ENCODE measurements at regions not wholly inside any gene's neighbourhood (a gene's known extent, or its start where the extent isn't known, plus 50 kb on each side); places are given as distances from the start of the nearest gene placed in this dataset.
A peak's percentile ranks its signal among the peaks of the same experiment; 100 is the strongest.
"Not testable (repeated sequence)": the region's sequence is repeated elsewhere in the genome, so short reads cannot be mapped to it uniquely, and the experiment has no call there.

DNA sequence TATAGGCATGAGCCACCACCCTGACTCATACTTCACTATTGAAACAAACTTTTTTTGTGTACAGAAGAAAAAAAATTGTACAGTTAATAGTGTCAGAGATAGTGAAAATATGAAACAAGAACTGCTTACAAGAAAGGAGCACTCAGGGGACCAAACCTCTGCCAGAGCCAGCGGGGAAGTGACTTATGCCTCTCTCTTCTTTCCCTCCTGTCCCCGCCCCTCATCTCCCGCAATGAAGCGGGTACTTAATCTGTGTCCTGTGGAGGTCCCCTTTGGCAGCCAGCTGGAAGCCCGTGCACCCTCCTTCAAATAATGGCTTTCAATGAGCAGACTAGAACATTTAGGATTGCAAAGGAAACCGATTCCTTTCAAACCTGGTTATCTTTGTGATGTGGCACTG lies 51.5 kb downstream of the PPIAL4A start:
- peaks cover 5 to 24% (median 16%) of the 10 kb centered on the region in 3 donors for H3K4me1 Mint-ChIP-seq
- peak overlapping the region in 5 of 6 donors; percentile 75 to 100 (median 88) for H3K27ac Mint-ChIP-seq
- not testable (repeated sequence) for H3K27me3 Mint-ChIP-seq; DNase-seq; H3K9me3 Mint-ChIP-seq; ATAC-seq (ENCODE audit: low read depth in 2 of 2); H3K36me3 Mint-ChIP-seq
- H3K4me3 Mint-ChIP-seq = peak overlapping the region in 1 of 8 donors; percentile 24

DNA sequence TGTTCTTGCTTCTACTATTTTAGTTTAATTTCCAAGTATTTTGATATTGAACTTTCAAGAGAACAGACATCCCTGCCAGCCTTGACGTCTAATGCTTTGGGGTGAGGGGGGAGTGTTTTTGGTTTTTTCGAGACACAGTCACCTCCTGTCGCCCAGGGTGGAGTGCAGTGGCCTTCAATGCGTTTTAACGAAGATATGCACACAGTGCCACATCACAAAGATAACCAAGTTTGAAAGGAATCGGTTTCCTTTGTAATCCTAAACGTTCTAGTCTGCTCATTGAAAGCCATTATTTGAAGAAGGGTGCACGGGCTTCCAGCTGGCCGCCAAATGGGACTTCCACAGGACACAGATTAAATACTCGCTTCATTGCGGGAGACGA lies 52.3 kb downstream of the PPIAL4A start:
- H3K27me3 Mint-ChIP-seq, DNase-seq, H3K9me3 Mint-ChIP-seq, H3K36me3 Mint-ChIP-seq: not testable (repeated sequence)
- ATAC-seq (ENCODE audit: low read depth in 2 of 2) = peak in 1 of 2 donors; percentile 1
- Mint-ChIP-seq H3K4me3 (peak overlapping the region; percentile 75 to 98 (median 94)), H3K4me1 (peaks cover 5 to 24% (median 16%) of the 10 kb centered on the region in 3 donors), H3K27ac (peak overlapping the region; percentile 99 to 100 (median 100))

DNA sequence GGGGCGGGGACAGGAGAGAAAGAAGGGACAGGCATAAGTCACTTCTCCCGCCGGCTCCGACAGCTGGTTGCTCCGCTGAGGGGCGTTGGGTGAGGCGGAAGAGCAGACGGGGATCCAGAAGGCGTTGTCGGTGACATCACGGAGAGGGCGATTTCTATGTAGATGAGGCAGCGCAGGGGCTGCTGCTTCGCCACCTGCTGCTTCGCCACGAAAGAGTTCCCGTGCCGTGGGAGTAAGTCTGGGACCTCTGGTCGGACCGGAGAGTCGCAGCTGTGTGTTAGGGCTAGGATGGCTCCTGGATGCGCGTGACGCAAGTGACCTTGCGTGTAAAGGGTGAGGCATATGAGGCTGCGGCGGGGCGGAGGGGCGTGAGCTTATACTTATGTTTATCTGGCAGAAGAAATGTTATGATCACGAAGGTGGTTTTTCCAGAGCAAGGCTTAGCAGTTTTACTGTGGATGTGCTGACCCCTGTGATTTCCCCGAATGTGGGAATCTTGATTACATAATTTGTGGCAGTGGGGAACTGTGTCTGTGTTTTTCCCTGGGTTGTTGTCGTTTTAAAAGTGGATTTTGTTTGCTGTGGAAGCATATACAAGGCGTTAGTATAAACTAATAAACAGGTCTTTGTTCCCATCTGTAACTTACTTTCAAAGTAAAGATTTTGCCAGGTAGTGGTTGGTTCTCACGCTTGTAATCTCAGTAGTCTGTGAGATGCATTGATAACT lies 52.8 kb downstream of the PPIAL4A start:
- Mint-ChIP-seq H3K27ac (peak overlapping the region; percentile 99 to 100 (median 100)), H3K4me3 (peak overlapping the region; percentile 75 to 98 (median 94)), H3K4me1 (peaks cover 5 to 24% (median 16%) of the 10 kb centered on the region in 3 donors)
- DNase-seq (peak; percentile 83), ATAC-seq (ENCODE audit: low read depth in 2 of 2) (peak; percentile 78 to 83)
- H3K9me3 Mint-ChIP-seq, H3K27me3 Mint-ChIP-seq, H3K36me3 Mint-ChIP-seq: not testable (repeated sequence)

DNA sequence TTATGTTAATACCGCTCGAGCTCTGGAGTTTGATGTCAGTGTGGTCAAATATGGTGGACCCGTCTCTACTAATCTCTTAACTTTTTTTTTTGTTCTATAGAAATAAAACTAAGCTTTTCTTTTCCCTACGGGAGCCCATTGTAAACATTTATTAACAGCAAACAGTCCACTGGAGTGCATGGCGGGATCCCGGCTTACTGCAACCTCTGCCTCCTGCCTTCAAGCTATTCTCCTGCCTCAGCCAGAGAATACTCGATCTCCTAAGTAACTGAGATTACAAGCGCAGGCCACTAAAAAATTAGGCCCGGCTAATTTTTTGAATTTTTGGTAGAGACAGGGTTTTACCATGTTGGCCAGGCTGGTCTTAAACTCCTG lies 53.4 kb downstream of the PPIAL4A start:
- DNase-seq; H3K9me3 Mint-ChIP-seq; H3K27me3 Mint-ChIP-seq; H3K36me3 Mint-ChIP-seq; ATAC-seq (ENCODE audit: low read depth in 2 of 2): not testable (repeated sequence)
- peak overlapping the region in 5 of 6 donors; percentile 99 to 100 (median 100) for H3K27ac Mint-ChIP-seq
- peaks cover 5 to 24% (median 16%) of the 10 kb centered on the region in 3 donors for H3K4me1 Mint-ChIP-seq
- H3K4me3 Mint-ChIP-seq = peak overlapping the region in 4 of 8 donors; percentile 75 to 96 (median 94)

DNA sequence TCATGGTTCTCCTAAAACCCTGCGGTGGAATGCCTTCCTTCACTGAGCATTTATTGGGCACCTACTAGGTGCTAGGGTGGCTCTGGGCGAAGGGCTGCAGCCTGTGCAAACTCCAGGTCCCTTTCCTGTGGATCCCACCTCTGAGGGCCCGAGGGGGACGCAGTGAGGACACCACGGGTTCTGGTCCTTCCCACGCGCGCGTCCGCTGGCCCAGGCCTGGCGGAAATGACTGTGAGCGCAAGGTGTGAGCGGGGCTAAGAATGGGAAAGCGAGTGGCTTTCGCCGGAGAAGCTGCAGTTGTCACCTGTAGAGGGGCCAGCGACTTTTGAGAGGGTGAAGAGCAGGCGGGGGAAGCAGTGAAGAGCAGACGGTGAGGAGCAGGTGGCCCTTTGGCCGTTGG lies 55.1 kb downstream of the PPIAL4A start:
- Mint-ChIP-seq H3K4me1 (peaks cover 5 to 16% (median 16%) of the 10 kb centered on the region in 3 donors), H3K27ac (peak overlapping the region in 1 of 6 donors; percentile 70)
- not testable (repeated sequence) for H3K4me3 Mint-ChIP-seq; DNase-seq; H3K36me3 Mint-ChIP-seq; H3K27me3 Mint-ChIP-seq; ATAC-seq (ENCODE audit: low read depth in 2 of 2); H3K9me3 Mint-ChIP-seq

DNA sequence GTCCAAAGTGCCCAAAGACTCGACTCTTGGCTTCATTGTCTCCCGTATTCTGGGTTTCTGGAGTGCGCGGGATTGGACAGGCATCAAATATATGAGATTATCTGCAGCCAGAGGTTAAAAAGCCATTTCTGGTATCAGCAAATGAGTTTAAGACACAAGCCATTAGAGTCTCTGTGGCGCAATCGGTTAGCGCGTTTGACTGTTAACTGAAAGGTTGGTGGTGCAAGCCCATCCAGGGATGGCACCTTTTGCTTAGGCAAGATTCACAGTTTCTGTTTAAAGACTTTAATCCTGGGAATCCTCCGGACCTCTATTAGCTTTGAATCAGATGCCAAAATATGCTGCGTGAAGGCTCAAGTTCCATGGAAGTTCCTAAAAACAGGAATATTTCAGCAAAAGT lies 55.6 kb downstream of the PPIAL4A start:
- H3K4me3 Mint-ChIP-seq; H3K36me3 Mint-ChIP-seq; DNase-seq; H3K27ac Mint-ChIP-seq; H3K9me3 Mint-ChIP-seq; ATAC-seq (ENCODE audit: low read depth in 2 of 2); H3K27me3 Mint-ChIP-seq: not testable (repeated sequence)
- peaks cover 5 to 16% (median 16%) of the 10 kb centered on the region in 3 donors for H3K4me1 Mint-ChIP-seq

DNA sequence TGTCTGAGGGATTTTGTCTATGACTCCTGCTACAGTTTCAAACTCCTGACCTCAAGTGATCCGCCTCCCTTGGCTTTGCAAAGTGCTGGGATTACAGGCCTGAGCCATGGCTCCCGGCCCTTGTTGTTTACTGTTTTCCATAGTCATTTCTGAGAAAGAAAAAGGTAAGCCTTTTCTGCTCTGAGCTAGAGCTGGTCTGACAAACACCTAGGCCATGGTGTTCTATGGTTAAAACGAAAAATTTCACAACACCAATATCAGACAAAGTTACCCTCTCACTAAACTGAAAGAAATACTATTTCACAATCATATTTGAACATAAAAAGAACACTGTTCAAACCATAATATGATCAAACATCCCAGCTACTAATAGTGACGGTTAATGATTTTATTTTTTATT lies 57.5 kb downstream of the PPIAL4A start:
- not testable (repeated sequence) for DNase-seq; ATAC-seq (ENCODE audit: low read depth in 2 of 2); H3K4me3 Mint-ChIP-seq; H3K4me1 Mint-ChIP-seq; H3K27me3 Mint-ChIP-seq; H3K36me3 Mint-ChIP-seq; H3K9me3 Mint-ChIP-seq
- H3K27ac Mint-ChIP-seq = peak overlapping the region in 1 of 6 donors; percentile 49

DNA sequence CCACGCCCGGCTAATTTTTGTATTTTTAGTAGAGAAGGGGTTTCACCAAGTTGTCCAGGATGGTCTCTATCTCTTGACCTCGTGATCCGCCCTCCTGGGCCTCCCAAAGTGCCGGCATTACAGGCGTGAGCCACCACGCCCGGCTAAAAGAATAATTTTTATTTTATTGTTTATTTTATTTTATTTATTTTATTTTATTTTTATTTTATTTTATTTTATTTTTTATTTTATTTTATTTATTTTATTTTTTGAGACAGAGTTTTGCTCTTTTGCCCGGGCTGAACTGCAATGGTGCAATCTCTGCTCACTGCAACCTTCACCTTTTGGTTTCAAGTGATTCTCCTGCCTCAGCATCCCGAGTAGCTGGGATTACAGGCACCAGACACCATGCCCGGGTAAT lies 60.2 kb downstream of the PPIAL4A start:
- not testable (repeated sequence) for H3K36me3 Mint-ChIP-seq; H3K4me1 Mint-ChIP-seq; H3K27me3 Mint-ChIP-seq; H3K9me3 Mint-ChIP-seq; DNase-seq; H3K27ac Mint-ChIP-seq; H3K4me3 Mint-ChIP-seq; ATAC-seq (ENCODE audit: low read depth in 2 of 2)

DNA sequence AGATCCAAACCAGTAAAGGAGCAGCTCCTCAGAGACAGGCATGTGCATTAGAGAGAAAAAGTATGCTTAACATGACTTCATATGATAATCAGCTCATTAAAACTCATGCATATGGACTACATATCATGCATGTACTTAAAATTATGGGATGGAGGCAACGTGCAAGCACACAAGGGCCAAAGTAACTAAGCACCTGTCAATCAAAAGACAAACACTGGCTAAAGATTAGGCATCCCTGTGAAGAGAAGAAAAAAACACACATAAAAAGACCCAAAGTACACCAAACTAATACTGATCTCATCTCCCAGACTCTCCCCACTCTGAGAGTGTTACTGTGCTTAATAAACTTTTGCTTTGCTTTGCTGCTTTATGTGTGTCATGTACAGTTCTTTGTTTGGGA lies 61.1 kb downstream of the PPIAL4A start:
- H3K27ac Mint-ChIP-seq = not testable (repeated sequence)

DNA sequence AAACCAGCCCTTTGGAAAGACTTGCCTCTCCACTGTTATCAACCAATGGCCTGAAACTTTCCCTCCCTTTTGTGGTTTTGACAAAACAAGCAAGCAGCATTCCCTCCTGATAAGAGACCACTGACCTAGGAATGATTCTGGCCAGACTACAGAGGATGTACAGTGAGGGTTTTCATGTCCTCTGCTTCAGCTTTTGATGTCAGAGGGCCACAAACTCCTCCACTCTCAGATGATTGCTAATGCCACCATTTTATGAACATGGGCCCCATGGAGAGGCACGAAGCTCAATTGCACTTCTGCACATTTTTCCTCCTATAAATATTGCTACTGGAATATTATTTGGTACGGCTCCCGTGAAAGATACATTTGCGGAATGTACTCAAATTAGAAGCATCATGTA lies 61.5 kb downstream of the PPIAL4A start:
- not testable (repeated sequence) for H3K36me3 Mint-ChIP-seq, H3K4me3 Mint-ChIP-seq, H3K27ac Mint-ChIP-seq

More for the DNA sequence above, 61.1 kb downstream of the PPIAL4A start:
- not testable (repeated sequence) for H3K9me3 Mint-ChIP-seq; H3K4me3 Mint-ChIP-seq; ATAC-seq (ENCODE audit: low read depth in 2 of 2); H3K4me1 Mint-ChIP-seq; DNase-seq; H3K27me3 Mint-ChIP-seq; H3K36me3 Mint-ChIP-seq

DNA sequence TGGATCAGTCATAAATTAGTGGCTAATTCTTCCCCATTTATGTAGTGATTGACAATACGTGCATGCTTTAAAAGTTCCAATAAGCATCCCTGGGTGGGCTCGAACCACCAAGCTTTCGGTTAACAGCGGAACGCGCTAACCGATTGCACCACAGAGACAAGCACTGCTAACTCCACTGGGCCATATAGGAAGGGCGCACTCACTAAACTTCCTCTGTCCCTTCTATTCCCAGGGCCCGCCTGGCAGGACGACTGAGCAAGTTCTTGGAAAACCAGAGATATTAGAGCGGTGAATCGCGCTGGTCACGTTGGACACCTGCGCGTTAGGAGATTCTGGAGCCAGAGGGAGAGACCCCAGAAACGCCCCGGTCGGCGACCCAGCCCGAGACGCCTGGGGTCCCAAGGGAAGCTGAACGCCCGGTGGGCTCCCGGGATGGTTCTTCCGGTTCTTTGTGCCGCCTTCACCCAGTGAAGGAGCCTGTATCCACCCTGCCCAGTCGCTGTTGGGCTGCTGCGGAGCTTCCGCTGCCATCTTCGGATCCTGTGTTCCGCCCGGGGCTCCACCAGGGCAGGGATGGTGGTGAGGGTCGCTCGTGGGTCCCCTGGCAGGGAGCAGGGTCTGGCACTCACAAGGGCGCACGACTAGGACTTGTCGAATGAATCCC lies 62.8 kb downstream of the PPIAL4A start:
- not testable (repeated sequence) for H3K27me3 Mint-ChIP-seq; ATAC-seq (ENCODE audit: low read depth in 2 of 2); H3K9me3 Mint-ChIP-seq; H3K27ac Mint-ChIP-seq; H3K4me1 Mint-ChIP-seq; DNase-seq
- H3K36me3 Mint-ChIP-seq = peaks cover 0 to 16% of the 10 kb centered on the region in 2 donors
- H3K4me3 Mint-ChIP-seq = peak overlapping the region in 1 of 8 donors; percentile 34

More for the DNA sequence above, 61.5 kb downstream of the PPIAL4A start:
- not testable (repeated sequence) for ATAC-seq (ENCODE audit: low read depth in 2 of 2); H3K9me3 Mint-ChIP-seq; H3K27me3 Mint-ChIP-seq; DNase-seq; H3K4me1 Mint-ChIP-seq

DNA sequence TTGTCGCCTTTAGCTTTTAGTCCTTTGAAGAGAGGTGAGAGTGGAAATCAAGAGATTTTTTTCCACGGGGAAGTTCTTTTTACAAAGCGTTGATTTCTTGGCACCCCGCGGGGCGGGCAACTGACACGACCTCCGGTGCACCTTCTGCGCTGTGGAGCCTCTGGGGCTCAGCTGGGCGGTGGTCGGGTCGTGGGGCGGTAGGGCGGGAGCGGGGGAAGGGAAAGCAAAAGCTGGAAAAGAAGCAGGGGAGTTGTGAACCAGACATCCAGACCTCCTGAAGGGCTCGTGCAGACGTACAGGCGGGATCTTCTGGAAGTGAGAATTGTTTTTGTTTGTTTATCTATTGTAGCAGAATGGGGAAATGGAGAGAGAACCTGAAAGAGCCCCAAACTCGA lies 63.3 kb downstream of the PPIAL4A start:
- not testable (repeated sequence) for H3K4me3 Mint-ChIP-seq; ATAC-seq (ENCODE audit: low read depth in 2 of 2); H3K4me1 Mint-ChIP-seq; DNase-seq; H3K27me3 Mint-ChIP-seq; H3K27ac Mint-ChIP-seq; H3K9me3 Mint-ChIP-seq
- peaks cover 0 to 16% of the 10 kb centered on the region in 2 donors for H3K36me3 Mint-ChIP-seq

DNA sequence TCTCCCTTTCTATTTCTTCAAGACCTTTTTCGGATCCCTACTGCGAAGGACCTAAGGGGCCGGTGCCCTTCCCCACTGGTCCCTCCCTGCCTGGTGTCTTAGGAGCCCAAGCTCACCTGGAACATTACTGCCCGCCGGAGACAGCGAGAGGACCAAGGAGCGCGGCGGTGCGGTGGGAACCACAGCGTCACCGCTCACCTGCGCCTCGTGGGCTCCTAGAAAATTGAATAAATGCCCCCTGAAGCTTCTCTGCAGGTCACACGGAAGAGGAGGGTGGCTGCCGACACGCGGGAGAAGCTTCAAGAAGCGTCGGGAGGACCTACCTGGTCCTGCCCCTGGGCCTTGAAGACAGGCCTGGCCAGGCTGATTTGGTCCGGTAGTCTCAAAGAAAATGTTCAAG lies 65.2 kb downstream of the PPIAL4A start:
- Mint-ChIP-seq H3K36me3 (peaks cover 0 to 16% of the 10 kb centered on the region in 2 donors), H3K9me3 (peaks cover 0 to 2% (median 0%) of the 10 kb centered on the region in 7 donors), H3K27ac (peak overlapping the region in 2 of 6 donors; percentile 22 to 67)

DNA sequence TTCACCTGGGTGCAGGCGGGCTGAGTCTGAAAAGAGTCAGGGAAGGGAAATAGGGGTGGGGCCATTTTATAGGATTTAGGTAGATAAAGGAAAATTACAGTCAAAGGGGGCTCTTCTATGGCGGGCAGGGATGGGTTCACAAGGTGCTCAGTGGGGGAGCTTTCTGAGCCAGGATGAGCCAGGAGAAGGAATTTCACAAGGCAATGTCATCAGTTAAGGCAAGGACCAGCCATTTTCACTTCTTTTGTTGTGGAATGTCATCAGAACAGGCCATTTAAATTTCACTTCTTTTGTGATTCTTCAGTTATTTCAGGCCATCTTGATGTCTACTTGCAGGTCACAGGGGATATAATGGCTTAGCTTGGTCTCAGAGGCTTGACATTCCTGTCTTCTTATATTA lies 66.4 kb downstream of the PPIAL4A start:
- H3K27ac Mint-ChIP-seq; DNase-seq; H3K4me1 Mint-ChIP-seq; H3K9me3 Mint-ChIP-seq; H3K27me3 Mint-ChIP-seq; ATAC-seq (ENCODE audit: low read depth in 2 of 2); H3K4me3 Mint-ChIP-seq: not testable (repeated sequence)
- H3K36me3 Mint-ChIP-seq = peaks cover 0 to 16% of the 10 kb centered on the region in 2 donors

More for the DNA sequence above, 65.2 kb downstream of the PPIAL4A start:
- ATAC-seq (ENCODE audit: low read depth in 2 of 2) (no peak), DNase-seq (no peak)
- Mint-ChIP-seq H3K4me1 (no peaks in the 10 kb centered on the region), H3K27me3 (no peaks in the 10 kb centered on the region), H3K4me3 (no peak overlapping the region)

Measured in naive B cell (primary cell).